Cardiac septum (tissue), 1 donor: ENCODE measurements at regions not wholly inside any gene's neighbourhood (a gene's known extent, or its start where the extent isn't known, plus 50 kb on each side); places are given as distances from the start of the nearest gene placed in this dataset.
"Not testable (repeated sequence)": the region's sequence is repeated elsewhere in the genome, so short reads cannot be mapped to it uniquely, and the experiment has no call there.

ENCODE experiments used
- DNase-seq: peaks from one replicate; pipeline ENCODE4 v3.0.0-alpha.2; 2020; ENCODE audit warnings: low spot score
- intact Hi-C: fragments of 100-400 bp; cut with DNase I; formaldehyde crosslinking; loops from one replicate; pipeline ENCODE4 v1.14.0; 2022
- donor health status: DM: no; HTN: no; CAD: no.

DNA sequence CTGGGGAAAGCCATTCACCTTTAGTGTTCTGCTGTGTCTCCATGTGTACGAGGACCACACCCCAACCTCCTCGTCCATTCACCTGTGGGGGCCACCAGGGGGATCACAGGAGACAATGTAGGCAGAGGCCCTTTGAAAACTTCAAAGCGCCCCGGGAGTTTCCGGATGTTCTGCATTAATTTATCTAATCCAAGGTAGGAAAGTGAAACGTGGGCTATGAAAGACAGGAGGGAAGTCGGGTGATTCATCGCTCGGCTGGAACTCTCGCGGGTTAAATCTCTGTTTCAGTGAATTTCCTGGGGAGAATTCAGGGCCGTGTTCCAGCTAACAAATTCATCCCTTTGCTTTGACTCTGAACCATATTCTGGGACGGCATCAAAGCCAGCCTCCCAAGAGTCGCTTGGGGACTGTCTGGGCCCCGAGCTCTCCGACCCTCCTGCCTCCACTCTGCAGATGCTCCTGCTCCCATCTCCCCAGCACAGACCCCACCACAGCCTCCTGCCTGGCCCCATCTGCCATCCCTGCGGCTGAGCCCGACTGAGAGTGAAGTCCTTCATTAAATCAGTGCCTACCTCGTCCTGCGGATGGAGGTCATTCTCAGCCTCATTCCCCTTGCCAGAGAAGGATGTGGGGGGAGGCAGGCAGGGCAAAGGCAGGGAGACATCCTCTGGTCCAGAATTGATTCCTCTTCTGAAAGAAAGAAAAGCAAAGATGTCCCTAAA, 114.1 kb upstream of the CARD11 start:
- no peak for DNase-seq
- intact Hi-C loops = loop anchor here (10.0 kb wide), 1 partner anchor 293 kb away; no protein-coding TSS in a partner anchor

- intact Hi-C loops = loop anchor here (10.0 kb wide), 1 partner anchor 294 kb away; no protein-coding TSS in a partner anchor
- no peak for DNase-seq
These were observed 114.7 kb upstream of the CARD11 start for GRCh38 chr7:3158341-3158760.

DNA sequence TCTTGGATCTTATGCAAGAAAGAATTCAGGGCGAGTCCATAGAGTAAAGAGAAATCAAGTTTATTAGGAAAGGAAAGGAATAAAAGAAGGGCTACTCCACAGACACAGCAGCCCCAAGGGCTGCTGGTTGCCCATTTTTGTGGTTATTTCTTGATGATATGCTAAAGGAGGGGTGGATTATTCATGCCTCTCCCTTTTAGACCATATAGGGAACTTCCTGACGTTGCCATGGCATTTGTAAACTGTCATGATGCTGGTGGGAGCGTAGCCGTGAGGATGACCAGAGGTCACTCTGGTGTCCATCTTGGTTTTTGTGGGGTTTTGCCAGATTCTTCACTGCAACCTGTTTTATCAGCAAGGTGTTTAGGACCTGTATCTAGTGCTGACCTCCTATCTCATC, 115.4 kb upstream of the CARD11 start:
- intact Hi-C loops = loop anchor here (10.0 kb wide), 1 partner anchor 294 kb away; no protein-coding TSS in a partner anchor
- DNase-seq = no peak

GRCh38 chr7:3159445-3159844, 115.8 kb upstream of the CARD11 start:
- no peak for DNase-seq
- intact Hi-C loops = loop anchor here (10.0 kb wide), 1 partner anchor 295 kb away; no protein-coding TSS in a partner anchor

- intact Hi-C loops = loop anchor here (10.0 kb wide), 1 partner anchor 295 kb away; no protein-coding TSS in a partner anchor
- DNase-seq = not testable (repeated sequence)
These were observed 116.3 kb upstream of the CARD11 start for GRCh38 chr7:3159926-3160325.

DNA sequence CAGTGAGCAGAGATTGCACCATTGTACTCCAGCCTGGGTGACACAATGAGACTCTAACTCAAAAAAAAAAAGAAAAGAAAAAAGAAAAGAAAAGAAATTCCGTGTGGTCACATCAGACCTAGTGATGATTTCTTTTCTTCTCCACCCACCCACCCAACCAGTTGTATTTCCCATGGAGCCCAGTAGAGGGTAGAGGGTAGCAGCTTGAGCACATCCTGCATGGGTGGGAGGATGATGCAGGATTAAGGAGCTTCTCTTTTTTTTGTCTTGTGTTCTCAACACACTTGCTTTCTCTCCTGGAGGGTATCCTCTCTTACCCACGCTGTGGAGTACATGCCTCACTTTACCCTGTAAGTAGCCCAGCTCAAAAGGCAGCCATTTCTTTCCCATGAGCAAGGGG, 118.6 kb upstream of the CARD11 start:
- DNase-seq = no peak
- intact Hi-C loops = no loop called here

- intact Hi-C loops, DNase-seq: not testable (repeated sequence)
These were observed 119.1 kb upstream of the CARD11 start for GRCh38 chr7:3162798-3163197.

GRCh38 chr7:3164380-3164792, 120.7 kb upstream of the CARD11 start:
- no peak for DNase-seq
- intact Hi-C loops = no loop called here

DNA sequence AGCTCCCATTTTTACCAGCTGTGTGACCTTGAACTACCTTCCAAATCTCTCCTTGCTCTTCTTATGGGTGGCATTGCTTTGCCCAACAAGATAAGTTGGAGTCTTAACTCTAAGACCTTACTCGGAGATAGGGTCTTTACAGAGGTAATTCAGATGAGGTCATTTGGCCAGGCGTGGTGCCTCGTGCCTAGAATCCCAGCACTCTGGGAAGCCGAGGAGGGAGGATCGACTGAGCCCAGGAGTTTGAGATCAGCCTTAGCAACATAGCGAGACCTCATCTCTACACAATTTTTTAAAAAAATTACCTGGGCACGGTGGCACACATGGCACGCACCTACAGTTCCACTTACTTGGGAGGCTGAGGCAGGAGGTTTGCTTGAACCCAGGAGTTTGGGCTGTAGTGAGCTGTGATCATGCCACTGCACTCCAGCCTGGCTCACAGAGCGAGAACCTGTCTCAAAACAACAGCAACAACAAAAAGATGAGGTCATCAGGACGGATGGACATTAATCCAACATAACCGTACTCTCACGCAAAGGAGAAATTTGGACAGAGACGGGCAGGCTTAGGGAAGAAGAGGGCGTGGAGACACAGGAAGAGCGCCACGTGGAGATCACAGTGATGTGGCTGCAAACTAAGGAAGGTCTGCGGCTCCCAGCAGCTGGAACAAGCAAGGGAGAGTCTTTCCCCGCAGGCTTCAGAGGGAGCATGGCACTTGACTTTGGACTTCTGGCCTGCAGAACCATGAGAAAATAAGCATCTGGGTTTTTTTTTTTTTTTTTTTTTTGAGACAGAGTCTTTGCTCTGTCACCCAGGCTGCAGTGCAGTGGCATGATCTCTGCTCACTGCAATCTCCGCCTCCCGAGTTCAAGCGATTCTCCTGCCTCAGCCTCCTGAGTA, 122.3 kb upstream of the CARD11 start:
- intact Hi-C loops = no loop called here

DNA sequence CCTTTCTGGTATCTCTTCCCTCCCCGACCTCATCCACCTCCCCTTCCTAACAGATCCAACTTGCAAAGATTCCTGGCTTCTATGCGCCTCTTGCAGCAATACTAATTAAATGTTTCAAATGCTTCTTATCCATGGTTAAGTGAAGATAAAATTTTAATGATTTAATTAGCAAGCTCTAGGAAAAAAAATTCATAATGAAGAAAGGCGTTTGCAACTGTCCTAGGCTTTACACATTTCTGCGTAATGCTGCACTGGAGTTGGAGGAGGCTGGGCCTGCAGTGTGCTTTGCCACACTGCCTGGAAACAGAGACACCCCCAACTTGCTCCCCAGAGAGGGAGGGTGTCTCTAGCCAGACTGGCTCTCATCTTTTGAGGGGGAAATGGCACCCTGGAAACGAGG, 123.9 kb upstream of the CARD11 start:
- no peak for DNase-seq
- intact Hi-C loops = no loop called here

More for the DNA sequence above, 122.3 kb upstream of the CARD11 start:
- no peak for DNase-seq

DNA sequence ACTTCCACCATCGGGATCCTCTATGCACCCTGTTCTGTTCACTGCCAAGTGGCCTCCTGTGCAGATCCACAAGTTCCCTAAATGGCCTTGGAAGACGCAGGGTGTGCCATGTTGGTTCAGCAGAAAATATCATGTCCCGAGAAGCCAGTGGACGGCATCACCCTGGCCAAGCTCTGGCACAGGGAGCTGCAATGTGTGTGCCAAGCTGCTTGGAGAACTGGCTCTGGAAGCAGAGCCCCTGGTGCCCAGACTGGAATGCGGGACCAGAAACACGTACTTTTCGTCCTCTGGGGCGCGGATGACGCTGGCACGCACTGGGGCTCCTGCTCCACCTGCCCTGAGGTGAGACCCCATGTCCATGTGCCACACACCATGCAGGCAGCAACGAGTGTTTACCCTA, 124.7 kb upstream of the CARD11 start:
- intact Hi-C loops = no loop called here
- DNase-seq = no peak

- intact Hi-C loops = no loop called here
- DNase-seq = no peak
These were observed 125.2 kb upstream of the CARD11 start for GRCh38 chr7:3168869-3169268.

- no peak for DNase-seq
- intact Hi-C loops = no loop called here
These were observed 128.2 kb upstream of the SDK1 start for GRCh38 chr7:3172768-3173280.

DNA sequence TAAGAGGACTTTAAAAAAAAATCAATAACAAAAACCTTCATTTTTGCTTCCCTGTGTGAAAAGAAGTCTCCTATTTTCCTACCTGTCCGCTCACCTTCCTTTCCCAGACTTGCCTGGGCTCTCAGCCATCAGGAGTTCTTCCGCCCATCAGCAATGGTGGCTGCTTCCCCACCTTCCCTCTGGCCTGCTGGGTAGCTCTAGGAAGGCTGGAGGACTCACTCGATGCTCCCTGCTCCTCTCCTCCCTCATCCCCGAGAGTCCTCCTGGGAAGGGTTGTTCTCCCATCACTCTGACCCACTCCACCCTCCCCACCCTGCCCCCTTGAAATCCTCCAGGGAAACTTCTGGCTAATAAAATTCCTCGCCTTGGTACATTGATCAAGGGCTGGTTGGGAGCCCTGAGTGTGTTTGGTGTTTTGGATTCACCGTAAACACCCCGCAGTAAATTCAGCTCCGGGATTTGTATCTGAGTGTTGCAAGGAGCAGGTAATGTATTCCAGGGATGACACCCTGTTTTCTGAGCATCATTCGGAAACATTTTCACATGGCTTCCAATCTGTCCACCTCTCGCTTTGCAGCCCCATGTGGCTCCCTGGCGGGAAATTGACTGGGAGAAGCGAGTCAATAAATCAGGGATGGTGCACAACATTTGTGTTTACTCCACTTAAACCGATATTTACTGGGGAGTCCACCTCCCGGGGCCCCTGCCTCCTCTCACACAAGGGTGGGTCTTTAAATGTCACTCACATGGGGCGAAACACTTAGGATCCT, 126.4 kb upstream of the SDK1 start:
- intact Hi-C loops = no loop called here
- no peak for DNase-seq

- DNase-seq = no peak
- intact Hi-C loops = no loop called here
These were observed 125.7 kb upstream of the SDK1 start for GRCh38 chr7:3175285-3175902.

- intact Hi-C loops = no loop called here
- DNase-seq = no peak
These were observed 124.7 kb upstream of the SDK1 start for GRCh38 chr7:3176112-3177000.

- intact Hi-C loops = no loop called here
- DNase-seq = no peak
These were observed 123.8 kb upstream of the SDK1 start for GRCh38 chr7:3177271-3177670.

DNA sequence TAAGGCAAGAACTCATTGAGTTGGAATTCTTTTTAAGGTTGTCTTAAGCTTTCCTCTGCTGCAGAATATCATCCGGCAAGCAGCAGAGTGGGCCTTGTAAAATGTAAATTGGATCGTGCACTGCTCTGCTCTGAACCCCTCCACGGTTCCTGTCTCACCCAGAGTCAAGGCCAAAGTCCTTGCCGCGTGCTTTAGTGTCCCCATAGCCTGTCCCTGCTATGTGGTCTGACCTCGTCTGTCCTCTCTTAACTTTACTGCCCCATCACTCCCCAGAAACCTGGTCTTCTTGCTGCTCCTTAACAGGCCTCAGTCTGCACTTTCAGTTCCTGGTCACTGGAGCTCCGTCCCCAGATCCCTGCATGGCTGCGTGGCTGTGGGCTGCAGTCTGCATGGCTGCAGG, 121.6 kb upstream of the SDK1 start:
- no peak for DNase-seq
- intact Hi-C loops = no loop called here
